Upper lobe of left lung (tissue), 4 donors: ENCODE measurements at regions not wholly inside any gene's neighbourhood (a gene's known extent, or its start where the extent isn't known, plus 50 kb on each side); places are given as distances from the start of the nearest gene placed in this dataset.

Experiments used
- CTCF ChIP-seq, 6 experiments: fragments of 450-650 bp in 4 of 6; fragments of 200-600 bp in 2 of 6; sonication (generic) in 2 of 6; IDR thresholded peaks; one replicate each; pipeline ENCODE4 v1.5.1; 2016 to 2019; ENCODE audit warnings: antibody characterized with exemption in 6 of 6
- EP300 ChIP-seq, 4 donors: sonication (generic); formaldehyde crosslinking; IDR thresholded peaks; one replicate each; pipeline ENCODE4 v1.5.1; 2017; ENCODE audit warnings: antibody characterized with exemption in 4 of 4, control low read depth in 2 of 4
- POLR2AphosphoS5 ChIP-seq, 2 donors: sonication (generic); formaldehyde crosslinking; IDR thresholded peaks; one replicate each; pipeline ENCODE4 v1.5.1; 2017; ENCODE audit warnings: antibody characterized with exemption in 2 of 2

- TF ChIP-seq CTCF (IDR thresholded peaks at IDR 0.05) = no peak
- no peak for TF ChIP-seq POLR2AphosphoS5 (IDR thresholded peaks at IDR 0.05)
- TF ChIP-seq EP300 (IDR thresholded peaks at IDR 0.05) = no peak
Measured at GRCh38 chr12:124389725-124390441, 95.0 kb downstream of the RFLNA start.
